Erythroblast (primary cell): ENCODE measurements at regions not wholly inside any gene's neighbourhood (a gene's known extent, or its start where the extent isn't known, plus 50 kb on each side); places are given as distances from the start of the nearest gene placed in this dataset.

ENCODE experiments used
- GATA1 ChIP-seq: IDR thresholded peaks from 2 replicates; pipeline ENCODE4 v1.6.1; 2011; ENCODE audit warnings: low read depth, mild to moderate bottlenecking, control low read depth, low read length, moderate library complexity
- POLR2A ChIP-seq: IDR thresholded peaks from 2 replicates; pipeline ENCODE4 v1.6.1; 2011; ENCODE audit warnings: mild to moderate bottlenecking, low read length

DNA sequence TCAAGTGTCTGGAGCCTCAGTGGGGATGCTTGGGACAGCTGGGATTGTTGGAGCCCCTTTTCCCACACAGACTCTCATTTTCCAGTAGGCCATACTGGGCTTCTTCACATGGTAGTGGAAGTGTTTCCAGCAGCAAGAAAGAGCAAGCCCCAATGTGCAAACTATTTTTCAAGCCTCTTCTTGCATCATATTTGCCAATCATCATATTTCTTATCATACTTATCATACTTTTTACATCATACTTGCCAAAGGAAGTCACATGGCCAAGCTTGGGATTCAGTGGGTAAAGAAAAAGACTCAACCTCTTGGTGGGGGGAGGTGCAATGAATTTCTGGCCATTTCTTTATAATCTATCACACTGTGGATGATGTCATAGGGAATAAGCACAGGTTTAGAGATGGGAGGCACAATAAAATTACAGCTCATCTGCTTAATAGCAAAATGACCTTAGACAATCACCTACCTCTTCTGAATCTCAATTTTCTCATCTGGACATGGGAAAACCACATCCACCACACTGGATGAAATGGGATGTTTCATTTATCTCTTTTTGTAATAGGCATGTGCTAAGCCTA is 174.2 kb downstream of the MID1IP1 start:
- TF ChIP-seq POLR2A (no peak), GATA1 (no peak)
